AG10803 (cell line): ENCODE measurements at regions not wholly inside any gene's neighbourhood (a gene's known extent, or its start where the extent isn't known, plus 50 kb on each side); places are given as distances from the start of the nearest gene placed in this dataset.
"Not testable (repeated sequence)": the region's sequence is repeated elsewhere in the genome, so short reads cannot be mapped to it uniquely, and the experiment has no call there.

Source experiments
- DNase-seq: peaks from one replicate; pipeline ENCODE4 v3.0.0; 2010; ENCODE audit warnings: low read depth
- H3K4me3 ChIP-seq: 2 replicates; pipeline ENCODE4 v1.5.1; 2011; ENCODE audit warnings: mild to moderate bottlenecking, low read length, control low read depth
- TF ChIP-seq, protein P1 (sequence below): conservative IDR thresholded peaks from 2 replicates; pipeline ENCODE4 v1.5.1; 2011; ENCODE audit warnings: mild to moderate bottlenecking, low read length, control low read depth, inconsistent platforms

DNA sequence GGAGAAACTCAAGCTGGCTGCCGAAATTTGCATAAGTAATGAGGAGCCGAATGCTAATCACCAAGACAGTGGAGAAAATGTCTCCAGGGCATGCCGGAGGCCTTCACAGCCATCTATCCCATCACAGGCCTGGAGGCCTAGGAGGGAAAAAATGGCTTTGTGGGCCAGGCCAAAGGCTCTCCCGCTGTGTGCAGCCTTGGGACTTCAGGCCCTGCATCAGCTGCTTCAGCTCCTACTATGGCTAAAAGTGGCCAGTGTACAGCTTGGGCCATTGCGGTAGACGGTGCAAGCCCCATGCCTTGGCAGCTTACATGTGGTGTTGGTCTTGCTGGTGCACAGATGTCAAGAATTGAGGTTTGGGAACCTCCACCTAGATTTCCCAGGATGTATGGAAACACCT lies 162.6 kb upstream of the FAM47A start:
- TF ChIP-seq, protein P1, sequence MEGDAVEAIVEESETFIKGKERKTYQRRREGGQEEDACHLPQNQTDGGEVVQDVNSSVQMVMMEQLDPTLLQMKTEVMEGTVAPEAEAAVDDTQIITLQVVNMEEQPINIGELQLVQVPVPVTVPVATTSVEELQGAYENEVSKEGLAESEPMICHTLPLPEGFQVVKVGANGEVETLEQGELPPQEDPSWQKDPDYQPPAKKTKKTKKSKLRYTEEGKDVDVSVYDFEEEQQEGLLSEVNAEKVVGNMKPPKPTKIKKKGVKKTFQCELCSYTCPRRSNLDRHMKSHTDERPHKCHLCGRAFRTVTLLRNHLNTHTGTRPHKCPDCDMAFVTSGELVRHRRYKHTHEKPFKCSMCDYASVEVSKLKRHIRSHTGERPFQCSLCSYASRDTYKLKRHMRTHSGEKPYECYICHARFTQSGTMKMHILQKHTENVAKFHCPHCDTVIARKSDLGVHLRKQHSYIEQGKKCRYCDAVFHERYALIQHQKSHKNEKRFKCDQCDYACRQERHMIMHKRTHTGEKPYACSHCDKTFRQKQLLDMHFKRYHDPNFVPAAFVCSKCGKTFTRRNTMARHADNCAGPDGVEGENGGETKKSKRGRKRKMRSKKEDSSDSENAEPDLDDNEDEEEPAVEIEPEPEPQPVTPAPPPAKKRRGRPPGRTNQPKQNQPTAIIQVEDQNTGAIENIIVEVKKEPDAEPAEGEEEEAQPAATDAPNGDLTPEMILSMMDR, result no peak
- DNase-seq, result no peak
- H3K4me3 ChIP-seq, result no peak overlapping the region

DNA sequence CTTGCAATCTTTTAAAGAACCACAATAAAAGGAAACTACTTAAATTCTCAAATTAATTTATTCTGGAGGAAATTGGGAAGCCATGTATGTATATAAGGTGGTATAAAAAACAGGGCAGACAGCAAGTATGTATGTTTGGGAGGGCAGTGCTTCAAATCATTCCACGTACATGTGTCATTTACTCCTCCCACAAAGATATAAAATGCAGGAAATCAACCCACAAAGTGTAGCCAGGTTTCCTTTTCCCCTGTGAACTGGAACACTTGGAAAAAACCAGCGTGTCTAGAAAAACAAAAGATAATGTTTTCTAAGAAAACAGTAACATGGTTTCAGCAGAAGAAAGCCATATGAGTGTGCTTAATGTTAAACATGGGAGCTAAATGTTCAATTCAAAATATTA lies 156.7 kb upstream of the FAM47A start:
- DNase-seq, result no peak
- TF ChIP-seq, protein P1, result no peak
- H3K4me3 ChIP-seq, result no peak overlapping the region

DNA sequence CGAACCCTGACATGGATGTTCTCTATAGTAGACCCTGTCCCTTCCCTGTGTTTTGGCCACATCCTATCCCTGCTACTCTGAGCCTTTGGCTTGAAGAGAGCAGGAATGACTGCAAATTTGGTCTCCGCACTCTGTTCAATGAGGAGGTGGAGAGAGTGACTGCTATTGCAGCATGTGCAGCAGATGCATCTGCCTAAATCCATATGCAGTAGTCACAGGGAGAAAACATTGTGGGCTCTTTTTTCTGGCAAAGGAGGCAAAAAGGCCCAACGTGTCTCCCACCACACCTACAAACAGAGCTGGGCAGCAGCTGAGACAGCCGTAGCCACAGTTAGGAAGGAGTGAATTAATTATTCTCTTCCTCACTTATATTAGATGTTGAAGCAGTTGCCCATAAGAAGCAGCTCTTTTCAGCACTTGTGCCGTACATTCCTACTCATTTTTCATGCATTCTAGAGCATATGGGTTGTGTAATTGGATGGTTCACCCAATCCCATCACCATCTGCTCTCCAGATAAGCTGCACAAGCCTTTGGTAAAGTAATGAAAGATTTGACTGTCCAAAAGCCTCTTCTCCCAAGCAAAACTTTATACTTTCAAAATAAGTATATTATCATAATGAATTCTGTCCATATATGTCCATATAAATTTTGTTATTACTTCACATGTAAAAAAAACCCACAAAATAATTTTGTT lies 147.9 kb upstream of the FAM47A start:
- TF ChIP-seq, protein P1, result no peak
- no peak for DNase-seq

DNA sequence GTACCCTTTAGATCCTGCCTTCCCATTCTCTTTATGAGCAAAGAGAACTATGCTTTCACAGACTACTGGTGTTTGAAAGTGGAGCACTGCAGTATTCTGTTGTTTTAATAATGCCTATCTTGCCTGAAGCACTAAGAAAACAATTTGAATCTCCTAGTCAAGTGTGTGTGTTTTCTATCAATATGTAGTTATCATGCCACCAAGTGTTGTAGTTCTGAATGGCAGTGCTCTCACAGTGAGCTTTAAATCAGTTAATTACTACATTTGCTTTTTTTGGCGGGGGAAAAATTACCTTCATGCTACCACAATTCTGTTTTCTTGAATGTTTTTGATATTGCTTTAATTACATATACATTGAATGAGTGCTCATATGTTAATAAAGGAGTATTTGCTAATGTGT lies 143.6 kb upstream of the FAM47A start:
- no peak overlapping the region for H3K4me3 ChIP-seq
- DNase-seq, result no peak
- TF ChIP-seq, protein P1, result no peak

More for the DNA sequence above, 147.9 kb upstream of the FAM47A start:
- no peak overlapping the region for H3K4me3 ChIP-seq

DNA sequence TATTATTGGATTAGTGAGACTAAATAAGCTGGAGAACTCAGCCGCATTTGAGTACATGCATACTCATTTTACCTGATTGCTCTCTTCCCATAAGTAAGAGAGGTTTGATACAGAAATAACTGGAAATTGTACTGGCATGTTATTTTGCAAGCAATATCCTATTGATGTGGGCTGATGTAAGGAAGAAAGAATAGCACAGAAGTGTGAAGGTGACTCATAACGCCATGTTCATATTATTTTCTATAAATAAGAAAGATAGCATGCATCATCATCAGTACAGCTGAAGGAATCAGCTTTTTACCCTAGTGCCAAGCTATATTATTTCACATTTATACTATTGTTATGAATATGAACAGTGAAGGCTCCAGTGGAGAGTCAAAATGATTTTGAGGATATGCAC lies 138.3 kb upstream of the FAM47A start:
- H3K4me3 ChIP-seq, result no peak overlapping the region
- DNase-seq, result no peak
- TF ChIP-seq, protein P1, result no peak

DNA sequence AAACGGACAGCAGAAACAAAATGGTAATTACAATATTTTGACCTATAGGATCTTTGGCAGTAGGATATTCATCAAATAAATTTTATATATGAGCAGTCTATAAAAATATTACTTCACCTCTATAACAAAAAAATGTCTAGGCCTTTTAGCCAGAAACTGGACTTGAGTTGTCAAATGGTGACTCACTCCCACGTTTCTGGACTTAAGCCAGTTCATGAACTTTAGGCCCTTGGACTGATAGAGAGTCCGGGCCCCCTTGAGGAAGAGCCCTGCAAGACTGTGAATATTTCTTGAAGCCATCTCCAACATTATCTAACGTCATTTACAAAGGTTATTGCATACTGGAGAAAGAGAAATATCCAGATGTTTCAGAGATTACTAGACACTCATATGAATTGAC lies 106.8 kb upstream of the FAM47A start:
- H3K4me3 ChIP-seq, result no peak overlapping the region
- no peak for DNase-seq
- TF ChIP-seq, protein P1, result no peak

DNA sequence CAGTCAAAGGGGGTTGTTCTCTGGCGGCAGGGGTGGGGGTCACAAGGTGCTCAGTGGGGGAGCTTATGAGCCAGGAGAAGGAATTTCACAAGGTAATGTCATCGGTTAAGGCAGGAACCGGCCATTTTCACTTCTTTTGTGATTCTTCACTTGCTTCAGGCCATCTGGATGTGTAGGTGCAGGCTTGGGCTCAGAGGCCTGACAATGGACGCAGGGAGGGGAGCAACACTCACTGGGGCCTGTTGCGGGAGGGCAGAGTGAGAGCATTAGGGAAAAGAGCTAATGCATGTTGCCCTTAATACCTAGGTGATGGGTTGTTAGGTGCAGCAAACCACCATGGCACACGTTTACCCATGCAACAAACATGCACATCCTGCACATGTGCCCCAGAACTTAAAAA lies 98.0 kb upstream of the FAM47A start:
- not testable (repeated sequence) for DNase-seq

More for the DNA sequence above, 98.0 kb upstream of the FAM47A start:
- not testable (repeated sequence) for H3K4me3 ChIP-seq
